ENCODE measurements at regions not wholly inside any gene's neighbourhood (a gene's known extent, or its start where the extent isn't known, plus 50 kb on each side); places are given as distances from the start of the nearest gene placed in this dataset.

DNA sequence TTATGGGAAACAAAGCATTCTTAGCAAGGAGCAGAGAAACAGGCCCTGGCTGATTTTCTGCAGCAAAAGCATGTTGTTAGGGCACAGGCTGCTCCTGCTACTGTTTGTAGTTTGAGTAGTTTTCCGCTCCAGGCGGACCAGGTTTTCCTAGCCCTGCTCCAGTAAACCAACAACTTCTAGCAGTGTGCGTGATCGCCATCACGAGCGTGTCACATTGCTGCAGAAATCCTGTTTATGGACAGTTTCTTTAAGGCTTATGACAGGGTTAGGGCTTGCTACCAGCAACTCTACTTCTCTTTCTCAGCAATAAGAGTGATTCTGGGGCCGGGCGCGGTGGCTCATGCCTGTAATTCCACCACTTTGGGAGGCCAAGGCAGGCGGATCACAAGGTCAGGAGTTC, 803.9 kb upstream of the CDH10 start:
- TF ChIP-seq, protein P1, sequence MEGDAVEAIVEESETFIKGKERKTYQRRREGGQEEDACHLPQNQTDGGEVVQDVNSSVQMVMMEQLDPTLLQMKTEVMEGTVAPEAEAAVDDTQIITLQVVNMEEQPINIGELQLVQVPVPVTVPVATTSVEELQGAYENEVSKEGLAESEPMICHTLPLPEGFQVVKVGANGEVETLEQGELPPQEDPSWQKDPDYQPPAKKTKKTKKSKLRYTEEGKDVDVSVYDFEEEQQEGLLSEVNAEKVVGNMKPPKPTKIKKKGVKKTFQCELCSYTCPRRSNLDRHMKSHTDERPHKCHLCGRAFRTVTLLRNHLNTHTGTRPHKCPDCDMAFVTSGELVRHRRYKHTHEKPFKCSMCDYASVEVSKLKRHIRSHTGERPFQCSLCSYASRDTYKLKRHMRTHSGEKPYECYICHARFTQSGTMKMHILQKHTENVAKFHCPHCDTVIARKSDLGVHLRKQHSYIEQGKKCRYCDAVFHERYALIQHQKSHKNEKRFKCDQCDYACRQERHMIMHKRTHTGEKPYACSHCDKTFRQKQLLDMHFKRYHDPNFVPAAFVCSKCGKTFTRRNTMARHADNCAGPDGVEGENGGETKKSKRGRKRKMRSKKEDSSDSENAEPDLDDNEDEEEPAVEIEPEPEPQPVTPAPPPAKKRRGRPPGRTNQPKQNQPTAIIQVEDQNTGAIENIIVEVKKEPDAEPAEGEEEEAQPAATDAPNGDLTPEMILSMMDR (IDR thresholded peaks at IDR 0.05; ENCODE audit: low read depth, low read length, poor library complexity, severe bottlenecking): no peak
- no peak for TF ChIP-seq EZH2phosphoT487 (IDR thresholded peaks at IDR 0.05; ENCODE audit: borderline replicate concordance, low read length)

Measured in DOHH2 (cell line).